DMS79 treated with DMSO at 0.1 percent for 48 hours (cell line): ENCODE measurements at regions not wholly inside any gene's neighbourhood (a gene's known extent, or its start where the extent isn't known, plus 50 kb on each side); places are given as distances from the start of the nearest gene placed in this dataset.
"Not testable (repeated sequence)": the region's sequence is repeated elsewhere in the genome, so short reads cannot be mapped to it uniquely, and the experiment has no call there.

Source experiments
- DNase-seq: peaks from one replicate; lab custom pipeline; 2025; lab: John Stamatoyannopoulos, UW

DNA sequence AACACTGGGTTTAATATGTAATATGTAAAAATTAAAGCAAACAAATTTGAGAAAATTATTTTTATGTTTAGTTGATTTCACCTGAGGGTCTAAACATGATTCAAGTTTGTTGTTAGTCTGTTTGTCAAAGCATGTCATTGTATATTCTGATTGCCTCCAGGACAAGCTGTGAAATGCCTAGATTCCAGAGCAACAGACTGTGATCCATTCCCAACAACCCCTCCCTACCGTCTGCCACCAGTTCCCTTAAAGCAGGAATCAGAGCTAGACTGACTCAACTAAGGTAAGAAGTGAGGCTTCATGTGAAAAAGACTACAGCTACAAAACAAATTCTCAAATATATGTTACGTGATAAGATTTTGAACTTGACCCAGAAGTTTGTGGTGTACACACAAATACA, 304.2 kb downstream of the RAB38 start:
- DNase-seq = no peak

GRCh38 chr11:87870086-87870485, 305.2 kb downstream of the RAB38 start:
- no peak for DNase-seq

DNA sequence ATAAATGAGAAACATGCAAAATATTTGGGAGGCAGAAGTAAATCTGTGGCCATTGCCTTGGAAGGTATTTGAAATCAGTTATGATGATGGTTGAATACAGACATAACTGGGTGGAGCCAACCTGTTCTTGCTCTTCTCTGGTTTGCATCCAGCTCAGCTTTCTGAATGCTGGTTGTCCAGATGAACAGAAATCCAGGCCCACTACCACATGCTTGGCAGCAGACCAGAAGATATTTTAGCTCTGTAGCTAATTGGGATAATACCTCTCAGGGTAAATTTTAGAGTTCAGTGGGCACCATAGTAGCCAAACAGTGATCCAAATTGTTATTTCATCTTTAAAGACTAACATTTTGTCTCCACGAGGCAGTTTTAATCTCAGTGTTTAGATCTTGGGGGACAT, 308.3 kb downstream of the RAB38 start:
- no peak for DNase-seq

DNA sequence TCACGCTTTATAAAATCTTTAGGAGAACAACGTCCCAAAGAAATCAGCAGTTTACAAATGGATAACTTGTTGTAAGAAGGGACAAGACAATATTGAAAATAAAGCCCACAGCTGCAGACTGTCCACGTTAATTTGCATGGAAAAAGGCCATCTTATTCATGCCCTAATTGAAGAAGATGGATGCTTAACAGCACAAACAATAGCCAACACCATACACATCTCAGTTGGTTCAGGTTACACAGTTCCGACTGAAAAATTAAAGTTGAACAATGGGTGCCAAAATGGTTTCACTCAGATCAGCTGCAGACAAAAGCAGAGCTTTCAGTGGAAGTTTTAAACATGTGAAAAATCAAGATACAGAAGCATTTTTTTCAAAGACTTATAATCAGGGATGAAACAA, 314.2 kb downstream of the RAB38 start:
- DNase-seq = no peak

GRCh38 chr11:87859636-87860035, 315.6 kb downstream of the RAB38 start:
- no peak for DNase-seq

- no peak for DNase-seq
These were observed 323.4 kb downstream of the RAB38 start for GRCh38 chr11:87851827-87852226.

- no peak for DNase-seq
These were observed 324.0 kb downstream of the RAB38 start for GRCh38 chr11:87851234-87851633.

GRCh38 chr11:87849216-87849615, 326.0 kb downstream of the RAB38 start:
- no peak for DNase-seq

- DNase-seq = no peak
These were observed 334.5 kb downstream of the RAB38 start for GRCh38 chr11:87840786-87841185.

DNA sequence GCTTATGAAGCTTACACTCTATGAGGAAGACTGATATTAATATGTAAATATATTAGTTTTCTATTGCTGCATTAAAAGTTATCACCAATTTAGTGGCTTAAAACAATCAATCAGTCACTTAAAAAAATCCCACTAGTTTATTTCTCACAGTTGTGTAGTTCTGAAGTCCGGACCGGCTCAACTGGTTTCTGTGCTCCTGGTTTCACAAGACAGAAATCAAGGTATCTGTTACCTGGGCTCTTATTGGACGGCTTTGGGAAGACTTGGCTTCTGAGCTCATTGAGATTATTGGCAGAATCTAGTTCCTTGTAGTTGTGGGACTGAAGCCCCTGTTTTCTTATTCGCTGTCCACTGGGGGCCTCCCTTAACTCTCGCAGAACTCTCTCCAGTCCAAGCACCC, 343.0 kb downstream of the RAB38 start:
- DNase-seq = no peak

DNA sequence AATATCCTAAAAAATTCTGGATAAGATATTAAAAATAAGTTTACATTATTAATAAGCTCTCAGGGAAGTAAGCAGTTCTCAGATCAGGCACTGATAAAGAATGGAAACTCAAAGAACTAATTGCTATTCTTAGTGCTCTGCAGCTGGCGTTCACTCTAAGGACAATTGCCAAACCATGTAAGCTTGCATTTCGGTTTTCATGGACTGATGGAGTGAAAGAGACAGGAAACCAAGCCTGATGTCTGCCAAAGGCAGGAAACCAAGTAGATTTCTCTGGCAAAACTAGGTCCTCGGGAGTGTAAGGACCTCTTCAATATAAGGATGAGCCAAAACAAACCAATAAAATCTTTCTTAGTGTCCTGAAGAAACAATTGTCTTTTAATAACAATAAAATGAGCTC, 355.2 kb downstream of the RAB38 start:
- DNase-seq = no peak

- DNase-seq = no peak
These were observed 356.1 kb downstream of the RAB38 start for GRCh38 chr11:87819151-87819550.

DNA sequence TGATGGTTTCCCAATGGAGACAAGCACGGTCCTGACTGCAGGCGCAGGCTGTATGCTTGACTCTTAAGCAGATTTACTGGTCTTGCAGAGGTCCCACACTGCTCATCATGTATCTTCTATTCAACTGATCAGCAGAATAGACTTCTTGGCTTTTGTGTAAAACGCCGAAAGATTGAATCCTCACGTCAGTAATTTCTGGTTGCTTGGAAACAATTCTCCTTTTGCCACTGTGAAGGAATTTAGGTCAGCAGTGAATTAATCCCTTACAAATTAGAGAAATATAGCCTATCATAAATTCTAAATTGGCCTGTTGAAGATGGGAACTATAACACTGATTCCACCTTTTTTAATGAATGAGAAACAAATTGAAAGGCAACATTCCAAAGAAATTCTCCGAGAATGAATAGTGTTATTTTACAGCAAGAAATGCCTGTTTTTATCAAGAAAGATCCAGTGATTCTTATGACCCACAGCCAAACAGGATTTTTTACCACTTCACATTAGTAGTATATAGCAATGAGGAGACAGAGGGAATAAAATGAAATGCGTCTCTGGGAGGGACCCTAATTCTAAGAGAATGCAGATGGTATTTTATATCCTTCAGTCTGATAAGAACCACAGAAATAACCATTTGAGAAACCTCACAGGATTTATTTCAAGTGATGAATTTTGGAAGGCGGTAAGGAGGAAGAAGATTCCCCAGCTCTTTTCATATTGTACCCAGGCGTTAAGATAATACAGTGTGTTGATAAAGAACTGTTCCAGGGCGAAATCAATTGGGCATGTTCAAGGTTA, 362.5 kb downstream of the RAB38 start:
- DNase-seq = no peak

DNA sequence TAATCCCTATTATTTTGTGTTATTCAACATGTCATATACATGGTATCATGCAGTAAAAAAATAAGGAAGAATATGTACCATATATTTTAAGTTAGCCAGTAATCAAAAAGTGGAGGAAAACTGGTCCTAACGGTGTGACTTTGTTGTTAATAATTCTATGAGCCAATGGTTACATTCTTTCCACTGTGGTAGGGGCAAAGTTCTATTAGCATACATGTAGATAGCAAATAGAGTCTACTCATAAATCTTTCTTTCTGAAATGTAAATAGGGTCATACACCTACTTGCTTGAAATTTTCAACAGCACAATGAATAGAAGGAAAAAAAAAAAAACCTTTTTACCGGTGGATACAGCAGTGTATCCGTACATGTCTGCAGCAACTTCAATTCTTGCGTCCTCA, 364.8 kb downstream of the RAB38 start:
- no peak for DNase-seq

GRCh38 chr11:87809256-87809655, 366.0 kb downstream of the RAB38 start:
- DNase-seq = no peak

GRCh38 chr11:87804176-87804575, 371.1 kb downstream of the RAB38 start:
- no peak for DNase-seq

GRCh38 chr11:87803748-87804147, 371.5 kb downstream of the RAB38 start:
- DNase-seq = no peak

GRCh38 chr11:87784862-87785261, 390.4 kb downstream of the RAB38 start:
- not testable (repeated sequence) for DNase-seq

DNA sequence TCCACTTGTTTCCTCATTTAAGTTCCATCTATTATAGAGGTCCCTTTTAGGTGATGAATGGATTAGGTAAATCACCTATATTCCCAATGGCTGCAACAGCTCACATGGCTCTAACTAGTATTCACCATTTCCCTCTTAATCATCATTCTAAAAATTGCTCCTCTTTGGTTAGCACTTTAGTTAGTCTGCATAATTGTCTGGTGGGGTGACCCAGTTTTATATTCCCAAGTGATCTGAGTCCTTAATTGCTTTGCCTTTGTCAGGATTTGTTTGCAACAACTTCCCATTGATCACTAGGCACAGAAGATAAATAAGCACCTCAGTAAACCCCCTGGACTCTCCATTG, 395.2 kb downstream of the RAB38 start:
- DNase-seq = no peak

DNA sequence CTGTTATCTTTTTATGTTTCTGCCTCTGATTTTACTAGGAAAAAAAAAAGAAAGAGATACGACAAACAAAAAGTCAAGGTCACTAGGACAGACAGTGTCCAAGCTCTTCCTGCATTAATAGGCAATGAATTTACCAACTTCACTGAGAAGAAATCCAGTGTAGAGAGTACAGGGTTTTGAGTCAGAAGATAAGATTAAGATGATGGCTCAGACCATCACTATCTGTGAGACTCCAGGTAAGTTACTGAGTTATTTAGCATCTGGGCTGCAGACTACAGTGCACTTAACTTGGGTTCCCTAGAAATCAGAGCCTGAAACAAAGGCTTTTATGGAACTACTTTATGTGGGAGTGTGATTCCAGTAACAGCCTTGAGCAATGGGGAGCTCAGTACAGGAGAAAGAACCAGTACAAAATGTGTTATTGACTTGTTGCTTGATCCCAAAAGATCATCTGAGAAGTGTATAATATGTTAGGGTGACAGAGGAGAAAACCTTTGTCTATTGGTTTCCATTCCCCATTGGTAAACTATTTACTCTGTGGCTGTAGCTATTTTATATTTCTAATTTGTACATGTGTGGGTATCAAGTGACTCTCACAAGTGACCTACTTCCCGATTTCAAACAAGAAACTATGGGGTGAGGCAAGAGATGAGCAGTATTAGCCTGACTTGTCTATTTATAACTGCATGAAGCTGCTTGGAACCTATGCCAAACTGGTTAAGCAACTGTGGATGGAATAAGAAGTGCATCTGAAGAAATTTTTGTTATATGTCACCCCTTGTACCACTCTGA, 395.8 kb downstream of the RAB38 start:
- no peak for DNase-seq

- DNase-seq = no peak
These were observed 396.9 kb downstream of the RAB38 start for GRCh38 chr11:87778357-87778756.

GRCh38 chr11:87775036-87775435, 400.2 kb downstream of the RAB38 start:
- no peak for DNase-seq

GRCh38 chr11:87769661-87770060, 405.6 kb downstream of the RAB38 start:
- DNase-seq = no peak

GRCh38 chr11:87767615-87768014, 407.6 kb downstream of the RAB38 start:
- DNase-seq = no peak
